ENCODE measurements at regions not wholly inside any gene's neighbourhood (a gene's known extent, or its start where the extent isn't known, plus 50 kb on each side); places are given as distances from the start of the nearest gene placed in this dataset.

DNA sequence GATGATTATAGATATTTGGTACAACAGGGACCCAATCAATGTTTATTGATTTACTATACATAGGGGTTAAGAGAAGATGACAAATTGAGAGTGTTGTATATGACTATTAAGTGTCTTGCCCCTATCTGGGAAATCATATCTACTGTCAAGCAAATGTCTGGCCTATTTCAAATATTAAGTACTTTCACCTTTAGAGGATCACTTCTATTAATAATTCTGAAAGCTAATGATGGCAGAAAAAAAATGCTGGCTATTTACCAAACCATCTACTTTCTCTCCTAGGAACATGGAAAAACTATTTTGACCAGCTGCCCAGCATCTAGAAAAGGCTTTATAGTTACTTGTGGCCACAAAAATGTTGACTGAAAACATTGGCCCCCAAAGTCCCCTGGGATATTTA is 632.3 kb upstream of the ZNF385D start:
- H3K4me3 ChIP-seq (ENCODE audit: low read depth, low read length): no peak overlapping the region
- POLR2A ChIA-PET: no interaction called here
- no peak for DNase-seq (ENCODE audit: low read depth, low spot score)
- TF ChIP-seq, protein P1, sequence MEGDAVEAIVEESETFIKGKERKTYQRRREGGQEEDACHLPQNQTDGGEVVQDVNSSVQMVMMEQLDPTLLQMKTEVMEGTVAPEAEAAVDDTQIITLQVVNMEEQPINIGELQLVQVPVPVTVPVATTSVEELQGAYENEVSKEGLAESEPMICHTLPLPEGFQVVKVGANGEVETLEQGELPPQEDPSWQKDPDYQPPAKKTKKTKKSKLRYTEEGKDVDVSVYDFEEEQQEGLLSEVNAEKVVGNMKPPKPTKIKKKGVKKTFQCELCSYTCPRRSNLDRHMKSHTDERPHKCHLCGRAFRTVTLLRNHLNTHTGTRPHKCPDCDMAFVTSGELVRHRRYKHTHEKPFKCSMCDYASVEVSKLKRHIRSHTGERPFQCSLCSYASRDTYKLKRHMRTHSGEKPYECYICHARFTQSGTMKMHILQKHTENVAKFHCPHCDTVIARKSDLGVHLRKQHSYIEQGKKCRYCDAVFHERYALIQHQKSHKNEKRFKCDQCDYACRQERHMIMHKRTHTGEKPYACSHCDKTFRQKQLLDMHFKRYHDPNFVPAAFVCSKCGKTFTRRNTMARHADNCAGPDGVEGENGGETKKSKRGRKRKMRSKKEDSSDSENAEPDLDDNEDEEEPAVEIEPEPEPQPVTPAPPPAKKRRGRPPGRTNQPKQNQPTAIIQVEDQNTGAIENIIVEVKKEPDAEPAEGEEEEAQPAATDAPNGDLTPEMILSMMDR (IDR thresholded peaks at IDR 0.05; ENCODE audit: insufficient read depth, low read length, missing control alignments): no peak
- CTCF ChIA-PET: no interaction called here

DNA sequence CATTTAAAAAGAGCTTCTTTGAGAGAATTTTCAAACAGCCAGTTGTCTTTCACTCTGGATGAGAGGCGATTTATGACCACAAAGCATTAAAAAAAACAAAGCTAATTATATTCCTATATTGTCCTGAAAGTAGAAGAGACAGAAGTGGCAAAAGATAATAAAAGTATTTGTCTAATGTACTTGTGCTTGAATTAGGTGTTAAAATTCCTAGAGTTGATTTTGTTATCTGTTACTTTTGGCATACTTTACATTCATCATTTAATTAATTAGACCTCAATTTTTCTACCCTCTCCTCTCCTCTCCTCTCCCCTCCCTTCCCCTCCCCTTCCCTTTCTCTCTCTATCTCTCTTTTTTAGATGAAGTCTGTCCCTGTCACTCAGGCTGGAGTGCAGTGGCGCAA is 635.1 kb upstream of the ZNF385D start:
- DNase-seq (ENCODE audit: low read depth, low spot score): no peak
- no peak overlapping the region for H3K4me3 ChIP-seq (ENCODE audit: low read depth, low read length)
- CTCF ChIA-PET: no interaction called here
- POLR2A ChIA-PET: no interaction called here
- TF ChIP-seq, protein P1 (IDR thresholded peaks at IDR 0.05; ENCODE audit: insufficient read depth, low read length, missing control alignments): no peak

DNA sequence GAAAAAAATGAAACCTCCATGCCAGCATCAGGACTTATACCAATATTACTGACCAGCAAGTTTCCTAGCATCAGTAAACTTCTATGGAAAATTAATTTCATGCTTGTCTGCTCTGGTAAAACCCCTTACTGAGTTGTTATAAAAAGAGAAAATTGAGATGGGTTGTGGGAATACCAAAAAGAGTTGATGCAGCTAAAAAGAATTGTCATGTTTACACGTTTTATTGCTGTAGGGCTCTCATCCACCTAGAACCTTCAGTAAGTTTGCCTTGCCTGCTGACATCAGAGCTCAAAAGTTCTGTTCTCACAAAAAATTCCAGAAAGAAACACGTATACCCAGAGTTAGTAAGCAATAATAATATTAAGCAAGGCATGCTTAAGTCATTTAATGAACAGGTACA is 641.3 kb upstream of the ZNF385D start:
- TF ChIP-seq, protein P1 (IDR thresholded peaks at IDR 0.05; ENCODE audit: insufficient read depth, low read length, missing control alignments): no peak
- no peak overlapping the region for H3K4me3 ChIP-seq (ENCODE audit: low read depth, low read length)
- CTCF ChIA-PET: no interaction called here
- POLR2A ChIA-PET: no interaction called here
- no peak for DNase-seq (ENCODE audit: low read depth, low spot score)

DNA sequence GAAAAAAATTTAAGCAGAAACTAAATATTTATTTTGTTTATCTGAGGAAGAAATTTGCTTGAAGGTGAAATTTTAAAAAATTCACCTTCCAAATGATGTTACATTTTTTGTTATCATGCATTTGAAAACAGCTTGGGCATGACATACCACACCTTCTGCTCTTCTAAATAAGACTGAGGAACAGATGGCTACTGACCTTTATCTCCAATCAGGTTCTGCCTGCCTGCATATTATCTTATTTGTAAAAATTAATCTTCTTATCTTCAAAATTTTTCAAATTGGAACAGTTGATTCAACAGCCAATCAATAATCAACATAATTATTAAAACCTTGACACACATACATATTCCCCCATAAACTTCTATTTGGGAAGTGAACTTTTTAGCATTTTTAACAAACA is 641.8 kb upstream of the ZNF385D start:
- no peak for DNase-seq (ENCODE audit: low read depth, low spot score)
- POLR2A ChIA-PET: no interaction called here
- no peak overlapping the region for H3K4me3 ChIP-seq (ENCODE audit: low read depth, low read length)
- TF ChIP-seq, protein P1 (IDR thresholded peaks at IDR 0.05; ENCODE audit: insufficient read depth, low read length, missing control alignments): no peak
- CTCF ChIA-PET: no interaction called here

DNA sequence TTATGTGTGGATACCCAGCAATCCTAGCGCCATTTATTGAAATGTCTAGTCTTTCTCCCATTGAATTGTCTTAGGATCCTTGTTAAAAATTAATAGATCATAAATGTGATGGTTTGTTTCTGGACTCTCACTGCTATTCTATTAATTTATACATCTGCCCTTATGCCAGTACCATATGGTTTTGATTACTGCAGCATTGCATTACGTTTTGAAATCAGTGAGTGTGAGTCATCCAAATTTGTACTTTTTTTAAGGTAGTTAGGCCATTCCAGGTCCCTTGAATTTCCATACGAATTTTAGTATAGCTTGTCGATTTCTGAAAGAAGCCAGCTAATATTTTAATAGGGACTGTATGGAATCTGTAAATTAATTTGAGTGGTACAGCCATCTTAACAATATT is 648.6 kb upstream of the ZNF385D start:
- DNase-seq (ENCODE audit: low read depth, low spot score): no peak
- ChIA-PET CTCF (no interaction called here), POLR2A (no interaction called here)
- TF ChIP-seq, protein P1 (IDR thresholded peaks at IDR 0.05; ENCODE audit: insufficient read depth, low read length, missing control alignments): no peak
- H3K4me3 ChIP-seq (ENCODE audit: low read depth, low read length): no peak overlapping the region

DNA sequence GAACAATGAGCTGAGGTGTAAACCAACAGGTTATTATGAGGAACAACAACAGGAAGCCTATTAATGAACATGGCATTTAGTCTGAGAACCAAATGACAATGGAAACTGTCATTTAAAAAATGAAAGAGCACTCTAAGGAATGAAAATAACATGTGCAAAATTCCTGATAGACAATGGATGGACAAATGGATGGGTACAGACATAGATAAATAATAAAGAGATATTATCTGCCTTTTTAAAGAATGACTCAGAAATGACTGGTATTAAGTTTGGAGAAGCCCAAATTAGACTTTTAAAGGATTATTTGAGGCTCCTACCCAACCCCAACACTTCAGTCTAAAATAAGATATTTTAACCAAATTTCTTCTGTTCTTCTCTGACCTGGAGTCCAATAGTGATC is 650.5 kb upstream of the ZNF385D start:
- ChIA-PET POLR2A (no interaction called here), CTCF (no interaction called here)
- TF ChIP-seq, protein P1 (IDR thresholded peaks at IDR 0.05; ENCODE audit: insufficient read depth, low read length, missing control alignments): no peak
- DNase-seq (ENCODE audit: low read depth, low spot score): no peak
- H3K4me3 ChIP-seq (ENCODE audit: low read depth, low read length): no peak overlapping the region
